GM12878 (cell line): ENCODE measurements at regions not wholly inside any gene's neighbourhood (a gene's known extent, or its start where the extent isn't known, plus 50 kb on each side); places are given as distances from the start of the nearest gene placed in this dataset.

Experiments used
- ATAC-seq: fragments of 200-7000 bp; cut with Tn5 transposase; 3 replicates; pipeline ENCODE4 v1.9.1; 2020; ENCODE audit warnings: mild to moderate bottlenecking, moderate library complexity
- BruUV-seq: library from RNA; stranded (reverse); fragments of 400-500 nt; replicated peaks from 2 replicates; lab custom pipeline; 2021; lab: Mats Ljungman, UMichigan
- CTCF ChIA-PET: fragments of 300-600 bp; sonication (Branson Sonifier 250); formaldehyde crosslinking; extraction: SDS; loops from one replicate; lab custom pipeline; 2021; ENCODE audit warnings: inconsistent platforms; lab: Yijun Ruan, JAX
- POLR2A ChIA-PET: fragments of 350-600 bp; formaldehyde crosslinking; extraction: SDS; loops from one replicate; lab custom pipeline; 2021; ENCODE audit warnings: inconsistent platforms; lab: Charles Lee
- RAD21 ChIA-PET: fragments of 300-600 bp; sonication (Branson Sonifier 250); formaldehyde crosslinking; loops from one replicate; lab custom pipeline; 2023; ENCODE audit warnings: antibody characterized with exemption; ENCODE audit not compliant: unreplicated experiment; lab: Charles Lee
- SMC1A ChIA-PET: fragments of 300-600 bp; sonication (Branson Sonifier 250); formaldehyde crosslinking; loops from one replicate; lab custom pipeline; 2023; ENCODE audit not compliant: unreplicated experiment, uncharacterized antibody; lab: Charles Lee
- DNase-seq: peaks from one replicate; pipeline ENCODE4 v3.0.0-alpha.2; 2011; ENCODE audit warnings: low read depth, low spot score
- FAIRE-seq: peaks from 3 replicates; lab custom pipeline; 2011; peaks lifted over from hg19 to GRCh38; lab: Jason Lieb, UNC
- H2AFZ ChIP-seq: 2 replicates; pipeline ENCODE4 v1.6.0; 2011; ENCODE audit warnings: low read depth, low read length, control low read depth; ENCODE audit not compliant: control insufficient read depth
- H3K27ac ChIP-seq: 2 replicates; pipeline ENCODE4 v1.5.1; 2011; ENCODE audit warnings: control low read depth; ENCODE audit not compliant: control insufficient read depth, insufficient read depth
- H3K27me3 ChIP-seq, 2 experiments: replicated peaks in 1 of 2; 2 replicates each; pipeline versions ENCODE4 v1.6.0 to v1.6.1; 2011; ENCODE audit warnings: low read length in 1 of 2; ENCODE audit not compliant: control insufficient read depth in 2 of 2, insufficient read depth in 2 of 2
- H3K36me3 ChIP-seq, 2 experiments: 2 replicates each; pipeline ENCODE4 v1.5.1; 2011; ENCODE audit warnings: low read length in 1 of 2; ENCODE audit not compliant: control insufficient read depth in 2 of 2, insufficient read depth in 2 of 2
- H3K4me1 ChIP-seq: 2 replicates; pipeline ENCODE4 v1.6.1; 2011; ENCODE audit warnings: mild to moderate bottlenecking, low read length, moderate library complexity, mixed read lengths; ENCODE audit not compliant: control insufficient read depth, insufficient read depth
- H3K4me2 ChIP-seq: 2 replicates; pipeline ENCODE4 v1.6.0; 2011; ENCODE audit warnings: control low read depth; ENCODE audit not compliant: control insufficient read depth, insufficient read depth
- H3K4me3 ChIP-seq: fragments of 200-600 bp; sonication (generic); 2 replicates; pipeline ENCODE4 v1.5.1; 2016
- H3K79me2 ChIP-seq: 2 replicates; pipeline ENCODE4 v1.6.0; 2011; ENCODE audit warnings: low read length; ENCODE audit not compliant: control insufficient read depth, insufficient read depth
- H3K9ac ChIP-seq: 2 replicates; pipeline ENCODE4 v1.8.0; 2011; ENCODE audit warnings: low read length, control low read depth, mixed read lengths; ENCODE audit not compliant: control insufficient read depth, insufficient read depth
- H3K9me3 ChIP-seq: replicated peaks from 3 replicates; pipeline ENCODE4 v1.5.1; 2011; ENCODE audit warnings: mild to moderate bottlenecking, low read length; ENCODE audit not compliant: control insufficient read depth, insufficient read depth
- H4K20me1 ChIP-seq: 2 replicates; pipeline ENCODE4 v1.6.0; 2011; ENCODE audit not compliant: control insufficient read depth, insufficient read depth
- BRCA1 ChIP-seq: IDR thresholded peaks from 2 replicates; pipeline ENCODE4 v1.6.1; 2011; ENCODE audit warnings: low read depth, low read length, improper control_type of control experiment
- CBX3 ChIP-seq: fragments of 200-600 bp; sonication (generic); IDR thresholded peaks from 2 replicates; pipeline ENCODE4 v1.6.1; 2016; ENCODE audit warnings: low read depth, borderline replicate concordance
- KLF5 ChIP-seq: fragments of 450-650 bp; IDR thresholded peaks from 2 replicates; pipeline ENCODE4 v1.6.1; 2014; ENCODE audit warnings: mild to moderate bottlenecking; ENCODE audit not compliant: partially characterized antibody
- NFYA ChIP-seq: IDR thresholded peaks from 2 replicates; pipeline ENCODE4 v1.6.1; 2011; ENCODE audit warnings: low read depth, mild to moderate bottlenecking, low read length, improper control_type of control experiment, borderline replicate concordance
- PAX8 ChIP-seq: fragments of 450-650 bp; IDR thresholded peaks from 2 replicates; pipeline ENCODE4 v1.6.1; 2017; ENCODE audit warnings: mild to moderate bottlenecking, moderate library complexity
- RAD51 ChIP-seq: fragments of 450-650 bp; IDR thresholded peaks from 2 replicates; pipeline ENCODE4 v1.6.1; 2016; ENCODE audit warnings: moderate library complexity, mild to moderate bottlenecking, inconsistent platforms
- ZZZ3 ChIP-seq: IDR thresholded peaks from 2 replicates; pipeline ENCODE4 v1.6.1; 2011; ENCODE audit warnings: low read depth; ENCODE audit not compliant: control insufficient read depth, insufficient read length
- WGBS: methylation state at CpG from one replicate; pipeline ENCODE4 v1.1.6; 2016; ENCODE audit warnings: low lambda C conversion rate; ENCODE audit not compliant: insufficient replicate concordance, insufficient coverage; ENCODE audit errors: missing lambda C conversion rate; 5-methylcytosine and 5-hydroxymethylcytosine counted together
- in situ Hi-C: fragments of 300-500 bp; cut with MboI; formaldehyde crosslinking; loops from 9 replicates; pipeline ENCODE4 v1.14.3; 2018; ENCODE audit warnings: mixed read lengths
- intact Hi-C: fragments of 100-400 bp; cut with micrococcal nuclease; formaldehyde crosslinking; loops from one replicate; pipeline ENCODE4 v1.14.2; 2022; ENCODE audit not compliant: unreplicated experiment
- TF ChIP-seq, protein P1 (sequence below): IDR thresholded peaks from 2 replicates; pipeline ENCODE4 v1.6.1; 2011; ENCODE audit warnings: borderline replicate concordance, low read depth, mild to moderate bottlenecking, moderate library complexity, mixed read lengths, low read length; ENCODE audit not compliant: insufficient read depth; ENCODE audit errors: extremely low read length
- TF ChIP-seq, protein P2 (sequence below): IDR thresholded peaks from 2 replicates; pipeline ENCODE4 v1.6.1; 2011; ENCODE audit warnings: borderline replicate concordance, low read depth, mild to moderate bottlenecking, moderate library complexity, low read length; ENCODE audit not compliant: insufficient read depth, poor library complexity, severe bottlenecking
- TF ChIP-seq, protein P3 (sequence below): fragments of 450-650 bp; IDR thresholded peaks from 2 replicates; pipeline ENCODE4 v1.6.1; 2017; ENCODE audit warnings: mild to moderate bottlenecking, moderate library complexity
- TF ChIP-seq, protein P4 (sequence below): fragments of 450-650 bp; IDR thresholded peaks from 2 replicates; pipeline ENCODE4 v1.6.1; 2018; ENCODE audit warnings: mild to moderate bottlenecking, low read depth, moderate library complexity; ENCODE audit not compliant: partially characterized antibody

DNA sequence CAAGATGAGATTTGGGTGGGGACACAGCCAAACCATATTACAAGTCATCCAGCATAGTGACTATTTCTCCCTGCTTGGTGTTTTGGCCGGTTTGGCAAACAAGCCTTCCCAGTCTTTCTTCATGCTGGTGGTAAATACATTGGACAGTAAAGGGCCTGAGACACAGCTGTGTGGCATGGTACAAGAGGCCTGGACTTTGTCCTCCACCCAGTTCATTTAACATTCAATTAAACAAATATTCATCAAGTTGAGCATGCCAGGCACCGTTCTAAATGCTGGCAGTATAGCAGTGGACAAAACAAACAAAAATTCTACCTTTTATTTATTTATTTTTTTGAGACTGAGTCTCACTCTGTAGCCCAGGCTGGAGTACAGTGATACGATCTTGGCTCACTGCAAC is 62.7 kb upstream of the SLC28A3 start:
- POLR2A ChIA-PET = no interaction called here
- ATAC-seq (no peak), FAIRE-seq (no peak), DNase-seq (no peak)
- Histone ChIP-seq H3K27ac (no peak overlapping the region), H3K4me1 (no peaks in the 10 kb centered on the region), H2AFZ (no peak overlapping the region), H3K9ac (no peak overlapping the region), H4K20me1 (no peaks in the 10 kb centered on the region), H3K9me3 (no peaks in the 10 kb centered on the region; the same call in 2 of the 3 replicates), H3K79me2 (no peaks in the 10 kb centered on the region), H3K27me3 (no peaks in the 10 kb centered on the region), H3K4me3 (no peak overlapping the region), H3K36me3 (no peaks in the 10 kb centered on the region), H3K4me2 (no peak overlapping the region)
- SMC1A ChIA-PET = interaction anchor here (0.9 to 1.3 kb wide), 6 partner anchors 291 to 1022 kb away, joined by 3 to 4 read pairs (median 3); no protein-coding TSS in a partner anchor
- RAD21 ChIA-PET = interaction anchor here (0.9 to 1.2 kb wide), 5 partner anchors 10 to 1023 kb away, joined by 3 read pairs; no protein-coding TSS in a partner anchor
- TF ChIP-seq, protein P1, sequence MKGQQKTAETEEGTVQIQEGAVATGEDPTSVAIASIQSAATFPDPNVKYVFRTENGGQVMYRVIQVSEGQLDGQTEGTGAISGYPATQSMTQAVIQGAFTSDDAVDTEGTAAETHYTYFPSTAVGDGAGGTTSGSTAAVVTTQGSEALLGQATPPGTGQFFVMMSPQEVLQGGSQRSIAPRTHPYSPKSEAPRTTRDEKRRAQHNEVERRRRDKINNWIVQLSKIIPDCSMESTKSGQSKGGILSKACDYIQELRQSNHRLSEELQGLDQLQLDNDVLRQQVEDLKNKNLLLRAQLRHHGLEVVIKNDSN = no peak
- TF ChIP-seq ZZZ3 = no peak
- TF ChIP-seq, protein P2, sequence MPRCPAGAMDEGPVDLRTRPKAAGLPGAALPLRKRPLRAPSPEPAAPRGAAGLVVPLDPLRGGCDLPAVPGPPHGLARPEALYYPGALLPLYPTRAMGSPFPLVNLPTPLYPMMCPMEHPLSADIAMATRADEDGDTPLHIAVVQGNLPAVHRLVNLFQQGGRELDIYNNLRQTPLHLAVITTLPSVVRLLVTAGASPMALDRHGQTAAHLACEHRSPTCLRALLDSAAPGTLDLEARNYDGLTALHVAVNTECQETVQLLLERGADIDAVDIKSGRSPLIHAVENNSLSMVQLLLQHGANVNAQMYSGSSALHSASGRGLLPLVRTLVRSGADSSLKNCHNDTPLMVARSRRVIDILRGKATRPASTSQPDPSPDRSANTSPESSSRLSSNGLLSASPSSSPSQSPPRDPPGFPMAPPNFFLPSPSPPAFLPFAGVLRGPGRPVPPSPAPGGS = no peak
- TF ChIP-seq, protein P3, sequence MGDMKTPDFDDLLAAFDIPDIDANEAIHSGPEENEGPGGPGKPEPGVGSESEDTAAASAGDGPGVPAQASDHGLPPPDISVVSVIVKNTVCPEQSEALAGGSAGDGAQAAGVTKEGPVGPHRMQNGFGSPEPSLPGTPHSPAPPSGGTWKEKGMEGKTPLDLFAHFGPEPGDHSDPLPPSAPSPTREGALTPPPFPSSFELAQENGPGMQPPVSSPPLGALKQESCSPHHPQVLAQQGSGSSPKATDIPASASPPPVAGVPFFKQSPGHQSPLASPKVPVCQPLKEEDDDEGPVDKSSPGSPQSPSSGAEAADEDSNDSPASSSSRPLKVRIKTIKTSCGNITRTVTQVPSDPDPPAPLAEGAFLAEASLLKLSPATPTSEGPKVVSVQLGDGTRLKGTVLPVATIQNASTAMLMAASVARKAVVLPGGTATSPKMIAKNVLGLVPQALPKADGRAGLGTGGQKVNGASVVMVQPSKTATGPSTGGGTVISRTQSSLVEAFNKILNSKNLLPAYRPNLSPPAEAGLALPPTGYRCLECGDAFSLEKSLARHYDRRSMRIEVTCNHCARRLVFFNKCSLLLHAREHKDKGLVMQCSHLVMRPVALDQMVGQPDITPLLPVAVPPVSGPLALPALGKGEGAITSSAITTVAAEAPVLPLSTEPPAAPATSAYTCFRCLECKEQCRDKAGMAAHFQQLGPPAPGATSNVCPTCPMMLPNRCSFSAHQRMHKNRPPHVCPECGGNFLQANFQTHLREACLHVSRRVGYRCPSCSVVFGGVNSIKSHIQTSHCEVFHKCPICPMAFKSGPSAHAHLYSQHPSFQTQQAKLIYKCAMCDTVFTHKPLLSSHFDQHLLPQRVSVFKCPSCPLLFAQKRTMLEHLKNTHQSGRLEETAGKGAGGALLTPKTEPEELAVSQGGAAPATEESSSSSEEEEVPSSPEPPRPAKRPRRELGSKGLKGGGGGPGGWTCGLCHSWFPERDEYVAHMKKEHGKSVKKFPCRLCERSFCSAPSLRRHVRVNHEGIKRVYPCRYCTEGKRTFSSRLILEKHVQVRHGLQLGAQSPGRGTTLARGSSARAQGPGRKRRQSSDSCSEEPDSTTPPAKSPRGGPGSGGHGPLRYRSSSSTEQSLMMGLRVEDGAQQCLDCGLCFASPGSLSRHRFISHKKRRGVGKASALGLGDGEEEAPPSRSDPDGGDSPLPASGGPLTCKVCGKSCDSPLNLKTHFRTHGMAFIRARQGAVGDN = no peak
- no peak for TF ChIP-seq BRCA1
- TF ChIP-seq KLF5 = no peak
- no peak for TF ChIP-seq RAD51
- TF ChIP-seq PAX8 = no peak
- TF ChIP-seq, protein P4, sequence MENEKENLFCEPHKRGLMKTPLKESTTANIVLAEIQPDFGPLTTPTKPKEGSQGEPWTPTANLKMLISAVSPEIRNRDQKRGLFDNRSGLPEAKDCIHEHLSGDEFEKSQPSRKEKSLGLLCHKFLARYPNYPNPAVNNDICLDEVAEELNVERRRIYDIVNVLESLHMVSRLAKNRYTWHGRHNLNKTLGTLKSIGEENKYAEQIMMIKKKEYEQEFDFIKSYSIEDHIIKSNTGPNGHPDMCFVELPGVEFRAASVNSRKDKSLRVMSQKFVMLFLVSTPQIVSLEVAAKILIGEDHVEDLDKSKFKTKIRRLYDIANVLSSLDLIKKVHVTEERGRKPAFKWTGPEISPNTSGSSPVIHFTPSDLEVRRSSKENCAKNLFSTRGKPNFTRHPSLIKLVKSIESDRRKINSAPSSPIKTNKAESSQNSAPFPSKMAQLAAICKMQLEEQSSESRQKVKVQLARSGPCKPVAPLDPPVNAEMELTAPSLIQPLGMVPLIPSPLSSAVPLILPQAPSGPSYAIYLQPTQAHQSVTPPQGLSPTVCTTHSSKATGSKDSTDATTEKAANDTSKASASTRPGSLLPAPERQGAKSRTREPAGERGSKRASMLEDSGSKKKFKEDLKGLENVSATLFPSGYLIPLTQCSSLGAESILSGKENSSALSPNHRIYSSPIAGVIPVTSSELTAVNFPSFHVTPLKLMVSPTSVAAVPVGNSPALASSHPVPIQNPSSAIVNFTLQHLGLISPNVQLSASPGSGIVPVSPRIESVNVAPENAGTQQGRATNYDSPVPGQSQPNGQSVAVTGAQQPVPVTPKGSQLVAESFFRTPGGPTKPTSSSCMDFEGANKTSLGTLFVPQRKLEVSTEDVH = no peak
- no peak for TF ChIP-seq CBX3
- no peak for TF ChIP-seq NFYA
- no TSS peak for BruUV-seq
- in situ Hi-C loops (loop anchor here (5.0 to 10.0 kb wide), 4 partner anchors 549 to 1022 kb away; no protein-coding TSS in a partner anchor), intact Hi-C loops (no loop called here)
- CTCF ChIA-PET = interaction anchor here (0.8 to 4.9 kb wide), 16 partner anchors 10 to 1207 kb away, joined by 3 to 20 read pairs (median 4); no protein-coding TSS in a partner anchor
- WGBS = 57% methylated on average over 3 of the region's 3 CpGs
